HEK293 (cell line): ENCODE measurements at regions not wholly inside any gene's neighbourhood (a gene's known extent, or its start where the extent isn't known, plus 50 kb on each side); places are given as distances from the start of the nearest gene placed in this dataset.

Experiments
- HOXD13 ChIP-seq: sonication (generic); formaldehyde crosslinking; IDR thresholded peaks from 2 replicates; pipeline ENCODE4 v1.8.0; 2022; ENCODE audit warnings: missing genetic modification reagents, borderline replicate concordance
- TF ChIP-seq, protein P1 (sequence below): fragments of 450-650 bp; formaldehyde crosslinking; IDR thresholded peaks from 2 replicates; pipeline ENCODE4 v1.5.1; 2017; ENCODE audit warnings: missing biosample characterization, missing genetic modification characterization
- TF ChIP-seq, protein P2 (sequence below): fragments of 450-650 bp; formaldehyde crosslinking; IDR thresholded peaks from 2 replicates; pipeline ENCODE4 v1.5.1; 2016; ENCODE audit warnings: missing biosample characterization, missing genetic modification characterization
- TF ChIP-seq, protein P3 (sequence below): fragments of 450-650 bp; formaldehyde crosslinking; IDR thresholded peaks from 2 replicates; pipeline ENCODE4 v1.5.1; 2016; ENCODE audit warnings: missing biosample characterization, missing genetic modification characterization
- TF ChIP-seq, protein P4 (sequence below): fragments of 450-650 bp; formaldehyde crosslinking; IDR thresholded peaks from 2 replicates; pipeline ENCODE4 v1.5.1; 2017; ENCODE audit warnings: missing biosample characterization, missing genetic modification characterization
- TF ChIP-seq, protein P5 (sequence below): fragments of 450-650 bp; formaldehyde crosslinking; IDR thresholded peaks from 2 replicates; pipeline ENCODE4; 2016; ENCODE audit warnings: missing biosample characterization, missing genetic modification characterization

DNA sequence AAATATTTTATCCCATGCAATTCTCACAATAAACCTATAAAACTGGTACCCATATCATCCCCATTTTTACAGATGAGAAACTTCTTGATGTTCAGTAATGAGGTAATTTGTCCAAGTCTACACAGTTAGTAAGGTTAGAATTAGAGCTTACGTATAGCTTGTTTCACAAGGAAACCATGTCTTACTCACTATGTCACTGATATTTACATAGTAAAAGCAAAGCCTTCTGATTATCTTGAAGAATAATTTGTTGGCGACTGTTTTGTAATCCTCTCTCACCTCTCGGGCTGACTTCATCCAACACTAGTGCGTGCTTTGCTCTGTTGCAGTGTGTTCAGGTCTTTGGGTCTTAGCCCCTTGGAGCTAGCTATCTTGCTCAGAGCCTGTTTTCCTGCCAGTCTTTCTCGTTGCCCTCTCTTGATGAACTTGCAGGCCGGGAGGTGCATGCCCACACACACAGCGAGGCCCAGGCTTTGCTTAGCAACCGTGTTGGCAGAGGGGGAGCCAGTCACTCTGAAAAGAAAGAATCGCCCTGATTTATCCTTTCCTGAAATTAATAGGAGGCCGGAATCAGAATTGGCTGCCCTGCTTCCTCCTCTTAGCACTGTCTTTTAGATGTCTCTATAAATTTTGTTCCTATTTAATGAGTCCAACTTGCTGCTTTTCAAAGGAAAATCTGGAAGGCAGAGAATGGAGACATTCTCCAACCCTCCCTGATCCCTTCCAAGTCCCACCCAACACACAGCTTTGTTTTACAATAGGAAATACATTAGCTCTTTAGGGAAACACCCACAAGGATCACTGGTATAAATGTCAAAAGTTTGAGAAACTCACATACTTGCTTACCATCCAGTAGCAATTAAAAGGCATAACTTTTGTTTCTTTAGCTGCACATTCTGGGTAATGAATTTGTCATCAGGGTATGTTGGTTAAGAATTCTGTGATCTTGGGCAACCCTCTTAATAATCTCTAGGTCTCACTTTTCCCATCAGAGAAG lies 97.6 kb upstream of the SEC11C start:
- TF ChIP-seq, protein P1, sequence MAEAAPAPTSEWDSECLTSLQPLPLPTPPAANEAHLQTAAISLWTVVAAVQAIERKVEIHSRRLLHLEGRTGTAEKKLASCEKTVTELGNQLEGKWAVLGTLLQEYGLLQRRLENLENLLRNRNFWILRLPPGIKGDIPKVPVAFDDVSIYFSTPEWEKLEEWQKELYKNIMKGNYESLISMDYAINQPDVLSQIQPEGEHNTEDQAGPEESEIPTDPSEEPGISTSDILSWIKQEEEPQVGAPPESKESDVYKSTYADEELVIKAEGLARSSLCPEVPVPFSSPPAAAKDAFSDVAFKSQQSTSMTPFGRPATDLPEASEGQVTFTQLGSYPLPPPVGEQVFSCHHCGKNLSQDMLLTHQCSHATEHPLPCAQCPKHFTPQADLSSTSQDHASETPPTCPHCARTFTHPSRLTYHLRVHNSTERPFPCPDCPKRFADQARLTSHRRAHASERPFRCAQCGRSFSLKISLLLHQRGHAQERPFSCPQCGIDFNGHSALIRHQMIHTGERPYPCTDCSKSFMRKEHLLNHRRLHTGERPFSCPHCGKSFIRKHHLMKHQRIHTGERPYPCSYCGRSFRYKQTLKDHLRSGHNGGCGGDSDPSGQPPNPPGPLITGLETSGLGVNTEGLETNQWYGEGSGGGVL: no peak
- TF ChIP-seq, protein P2, sequence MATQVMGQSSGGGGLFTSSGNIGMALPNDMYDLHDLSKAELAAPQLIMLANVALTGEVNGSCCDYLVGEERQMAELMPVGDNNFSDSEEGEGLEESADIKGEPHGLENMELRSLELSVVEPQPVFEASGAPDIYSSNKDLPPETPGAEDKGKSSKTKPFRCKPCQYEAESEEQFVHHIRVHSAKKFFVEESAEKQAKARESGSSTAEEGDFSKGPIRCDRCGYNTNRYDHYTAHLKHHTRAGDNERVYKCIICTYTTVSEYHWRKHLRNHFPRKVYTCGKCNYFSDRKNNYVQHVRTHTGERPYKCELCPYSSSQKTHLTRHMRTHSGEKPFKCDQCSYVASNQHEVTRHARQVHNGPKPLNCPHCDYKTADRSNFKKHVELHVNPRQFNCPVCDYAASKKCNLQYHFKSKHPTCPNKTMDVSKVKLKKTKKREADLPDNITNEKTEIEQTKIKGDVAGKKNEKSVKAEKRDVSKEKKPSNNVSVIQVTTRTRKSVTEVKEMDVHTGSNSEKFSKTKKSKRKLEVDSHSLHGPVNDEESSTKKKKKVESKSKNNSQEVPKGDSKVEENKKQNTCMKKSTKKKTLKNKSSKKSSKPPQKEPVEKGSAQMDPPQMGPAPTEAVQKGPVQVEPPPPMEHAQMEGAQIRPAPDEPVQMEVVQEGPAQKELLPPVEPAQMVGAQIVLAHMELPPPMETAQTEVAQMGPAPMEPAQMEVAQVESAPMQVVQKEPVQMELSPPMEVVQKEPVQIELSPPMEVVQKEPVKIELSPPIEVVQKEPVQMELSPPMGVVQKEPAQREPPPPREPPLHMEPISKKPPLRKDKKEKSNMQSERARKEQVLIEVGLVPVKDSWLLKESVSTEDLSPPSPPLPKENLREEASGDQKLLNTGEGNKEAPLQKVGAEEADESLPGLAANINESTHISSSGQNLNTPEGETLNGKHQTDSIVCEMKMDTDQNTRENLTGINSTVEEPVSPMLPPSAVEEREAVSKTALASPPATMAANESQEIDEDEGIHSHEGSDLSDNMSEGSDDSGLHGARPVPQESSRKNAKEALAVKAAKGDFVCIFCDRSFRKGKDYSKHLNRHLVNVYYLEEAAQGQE (tag by site-specific recombination): no peak
- TF ChIP-seq, protein P3, sequence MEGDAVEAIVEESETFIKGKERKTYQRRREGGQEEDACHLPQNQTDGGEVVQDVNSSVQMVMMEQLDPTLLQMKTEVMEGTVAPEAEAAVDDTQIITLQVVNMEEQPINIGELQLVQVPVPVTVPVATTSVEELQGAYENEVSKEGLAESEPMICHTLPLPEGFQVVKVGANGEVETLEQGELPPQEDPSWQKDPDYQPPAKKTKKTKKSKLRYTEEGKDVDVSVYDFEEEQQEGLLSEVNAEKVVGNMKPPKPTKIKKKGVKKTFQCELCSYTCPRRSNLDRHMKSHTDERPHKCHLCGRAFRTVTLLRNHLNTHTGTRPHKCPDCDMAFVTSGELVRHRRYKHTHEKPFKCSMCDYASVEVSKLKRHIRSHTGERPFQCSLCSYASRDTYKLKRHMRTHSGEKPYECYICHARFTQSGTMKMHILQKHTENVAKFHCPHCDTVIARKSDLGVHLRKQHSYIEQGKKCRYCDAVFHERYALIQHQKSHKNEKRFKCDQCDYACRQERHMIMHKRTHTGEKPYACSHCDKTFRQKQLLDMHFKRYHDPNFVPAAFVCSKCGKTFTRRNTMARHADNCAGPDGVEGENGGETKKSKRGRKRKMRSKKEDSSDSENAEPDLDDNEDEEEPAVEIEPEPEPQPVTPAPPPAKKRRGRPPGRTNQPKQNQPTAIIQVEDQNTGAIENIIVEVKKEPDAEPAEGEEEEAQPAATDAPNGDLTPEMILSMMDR: no peak
- TF ChIP-seq, protein P4, sequence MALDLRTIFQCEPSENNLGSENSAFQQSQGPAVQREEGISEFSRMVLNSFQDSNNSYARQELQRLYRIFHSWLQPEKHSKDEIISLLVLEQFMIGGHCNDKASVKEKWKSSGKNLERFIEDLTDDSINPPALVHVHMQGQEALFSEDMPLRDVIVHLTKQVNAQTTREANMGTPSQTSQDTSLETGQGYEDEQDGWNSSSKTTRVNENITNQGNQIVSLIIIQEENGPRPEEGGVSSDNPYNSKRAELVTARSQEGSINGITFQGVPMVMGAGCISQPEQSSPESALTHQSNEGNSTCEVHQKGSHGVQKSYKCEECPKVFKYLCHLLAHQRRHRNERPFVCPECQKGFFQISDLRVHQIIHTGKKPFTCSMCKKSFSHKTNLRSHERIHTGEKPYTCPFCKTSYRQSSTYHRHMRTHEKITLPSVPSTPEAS (tag by site-specific recombination): no peak
- no peak for TF ChIP-seq HOXD13 (CRISPR knock-in tag)
- TF ChIP-seq, protein P5, sequence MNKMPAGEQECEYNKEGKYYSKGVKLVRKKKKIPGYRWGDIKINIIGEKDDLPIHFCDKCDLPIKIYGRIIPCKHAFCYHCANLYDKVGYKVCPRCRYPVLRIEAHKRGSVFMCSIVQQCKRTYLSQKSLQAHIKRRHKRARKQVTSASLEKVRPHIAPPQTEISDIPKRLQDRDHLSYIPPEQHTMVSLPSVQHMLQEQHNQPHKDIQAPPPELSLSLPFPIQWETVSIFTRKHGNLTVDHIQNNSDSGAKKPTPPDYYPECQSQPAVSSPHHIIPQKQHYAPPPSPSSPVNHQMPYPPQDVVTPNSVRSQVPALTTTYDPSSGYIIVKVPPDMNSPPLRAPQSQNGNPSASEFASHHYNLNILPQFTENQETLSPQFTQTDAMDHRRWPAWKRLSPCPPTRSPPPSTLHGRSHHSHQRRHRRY: no peak
